Activated naive CD8-positive, alpha-beta T cell treated with anti-CD3 and anti-CD28 coated beads, Interleukin-2, amount 10 ng/mL, durations not matched to agents 7 days and 5 days (primary cell): ENCODE measurements at regions not wholly inside any gene's neighbourhood (a gene's known extent, or its start where the extent isn't known, plus 50 kb on each side); places are given as distances from the start of the nearest gene placed in this dataset.
A peak's percentile ranks its signal among the peaks of the same experiment; 100 is the strongest.

Experiments used
- ATAC-seq: fragments of 150-1000 bp; cut with Tn5 transposase; one replicate; pipeline ENCODE4 v1.10.0; 2021; ENCODE audit warnings: low read depth, moderate library complexity
- POLR2A ChIA-PET: fragments of 350-600 bp; sonication (Branson Sonifier 250); formaldehyde crosslinking; loops from one replicate; lab custom pipeline; 2021; ENCODE audit warnings: antibody characterized with exemption; lab: Charles Lee
- DNase-seq: peaks from one replicate; pipeline ENCODE4 v3.0.0; 2021
- H3K27ac Mint-ChIP-seq: one replicate; pipeline ENCODE4 v1.8.0; 2022; ENCODE audit warnings: mild to moderate bottlenecking, mixed read lengths
- H3K27me3 Mint-ChIP-seq: one replicate; pipeline ENCODE4 v1.8.0; 2022; ENCODE audit warnings: mild to moderate bottlenecking, moderate library complexity, mixed read lengths
- H3K36me3 Mint-ChIP-seq: one replicate; pipeline ENCODE4 v1.8.0; 2021; ENCODE audit warnings: mild to moderate bottlenecking, mixed read lengths
- H3K4me1 Mint-ChIP-seq: one replicate; pipeline ENCODE4 v1.8.0; 2021; ENCODE audit warnings: mixed read lengths
- H3K4me3 Mint-ChIP-seq: one replicate; pipeline ENCODE4 v1.8.0; 2022; ENCODE audit warnings: mild to moderate bottlenecking, moderate library complexity, mixed read lengths
- H3K9me3 Mint-ChIP-seq: one replicate; pipeline ENCODE4 v1.8.0; 2021; ENCODE audit warnings: mixed read lengths

- no peak for DNase-seq
- H3K27me3 Mint-ChIP-seq: peaks cover 2% of the 10 kb centered on the region
- POLR2A ChIA-PET: no interaction called here
- no peaks in the 10 kb centered on the region for H3K36me3 Mint-ChIP-seq
- no peak for ATAC-seq
- H3K27ac Mint-ChIP-seq: no peak overlapping the region
- H3K4me3 Mint-ChIP-seq: no peak overlapping the region
- H3K9me3 Mint-ChIP-seq: no peaks in the 10 kb centered on the region
- peaks cover 1% of the 10 kb centered on the region for H3K4me1 Mint-ChIP-seq
These were observed 75.6 kb upstream of the BCL11B start for GRCh38 chr14:99347561-99347960.

- DNase-seq (no peak), ATAC-seq (no peak)
- POLR2A ChIA-PET: no interaction called here
- Mint-ChIP-seq H3K36me3 (no peaks in the 10 kb centered on the region), H3K4me1 (no peaks in the 10 kb centered on the region), H3K4me3 (no peak overlapping the region), H3K27me3 (peaks cover 2% of the 10 kb centered on the region), H3K27ac (no peak overlapping the region), H3K9me3 (no peaks in the 10 kb centered on the region)
These were observed 74.6 kb upstream of the BCL11B start for GRCh38 chr14:99346470-99347080.

- H3K4me3 Mint-ChIP-seq: no peak overlapping the region
- H3K4me1 Mint-ChIP-seq: no peaks in the 10 kb centered on the region
- no peak overlapping the region for H3K27ac Mint-ChIP-seq
- H3K27me3 Mint-ChIP-seq: peaks cover 5% of the 10 kb centered on the region
- ATAC-seq (no peak), DNase-seq (no peak)
- no peaks in the 10 kb centered on the region for H3K36me3 Mint-ChIP-seq
- POLR2A ChIA-PET: no interaction called here
- H3K9me3 Mint-ChIP-seq: no peaks in the 10 kb centered on the region
These were observed 73.5 kb upstream of the BCL11B start for GRCh38 chr14:99345472-99345871.

GRCh38 chr14:99344051-99344758 lies 72.2 kb upstream of the BCL11B start:
- H3K4me1 Mint-ChIP-seq: no peaks in the 10 kb centered on the region
- no peaks in the 10 kb centered on the region for H3K36me3 Mint-ChIP-seq
- no peak overlapping the region for H3K4me3 Mint-ChIP-seq
- H3K27me3 Mint-ChIP-seq: peaks cover 14% of the 10 kb centered on the region
- no peak for ATAC-seq
- DNase-seq: no peak
- POLR2A ChIA-PET: no interaction called here
- no peaks in the 10 kb centered on the region for H3K9me3 Mint-ChIP-seq
- H3K27ac Mint-ChIP-seq: no peak overlapping the region

GRCh38 chr14:99342906-99343305 lies 70.9 kb upstream of the BCL11B start:
- POLR2A ChIA-PET: no interaction called here
- no peak for ATAC-seq
- Mint-ChIP-seq H3K27me3 (peaks cover 26% of the 10 kb centered on the region), H3K9me3 (no peaks in the 10 kb centered on the region), H3K27ac (no peak overlapping the region), H3K36me3 (no peaks in the 10 kb centered on the region), H3K4me1 (no peaks in the 10 kb centered on the region), H3K4me3 (no peak overlapping the region)
- no peak for DNase-seq

- H3K4me1 Mint-ChIP-seq: no peaks in the 10 kb centered on the region
- DNase-seq (no peak), ATAC-seq (no peak)
- POLR2A ChIA-PET: no interaction called here
- H3K27ac Mint-ChIP-seq: no peak overlapping the region
- no peaks in the 10 kb centered on the region for H3K36me3 Mint-ChIP-seq
- peaks cover 27% of the 10 kb centered on the region for H3K27me3 Mint-ChIP-seq
- H3K9me3 Mint-ChIP-seq: no peaks in the 10 kb centered on the region
- no peak overlapping the region for H3K4me3 Mint-ChIP-seq
These were observed 70.2 kb upstream of the BCL11B start for GRCh38 chr14:99342204-99342603.

GRCh38 chr14:99339551-99339950 lies 67.6 kb upstream of the BCL11B start:
- ATAC-seq: no peak
- no peak overlapping the region for H3K27ac Mint-ChIP-seq
- POLR2A ChIA-PET: no interaction called here

GRCh38 chr14:99338313-99338712 lies 66.3 kb upstream of the BCL11B start:
- Mint-ChIP-seq H3K9me3 (no peaks in the 10 kb centered on the region), H3K4me3 (no peak overlapping the region), H3K36me3 (no peaks in the 10 kb centered on the region), H3K27ac (no peak overlapping the region), H3K27me3 (peaks cover 40% of the 10 kb centered on the region), H3K4me1 (no peaks in the 10 kb centered on the region)
- no peak for ATAC-seq
- POLR2A ChIA-PET: no interaction called here
- no peak for DNase-seq

More at GRCh38 chr14:99339551-99339950, 67.6 kb upstream of the BCL11B start:
- no peaks in the 10 kb centered on the region for H3K4me1 Mint-ChIP-seq
- no peaks in the 10 kb centered on the region for H3K9me3 Mint-ChIP-seq
- H3K27me3 Mint-ChIP-seq: peaks cover 40% of the 10 kb centered on the region
- H3K36me3 Mint-ChIP-seq: no peaks in the 10 kb centered on the region
- DNase-seq: no peak
- H3K4me3 Mint-ChIP-seq: no peak overlapping the region

- no peak overlapping the region for H3K27ac Mint-ChIP-seq
- POLR2A ChIA-PET: no interaction called here
- H3K27me3 Mint-ChIP-seq: peaks cover 29% of the 10 kb centered on the region
- no peak overlapping the region for H3K4me3 Mint-ChIP-seq
- H3K4me1 Mint-ChIP-seq: no peaks in the 10 kb centered on the region
- no peaks in the 10 kb centered on the region for H3K9me3 Mint-ChIP-seq
- no peaks in the 10 kb centered on the region for H3K36me3 Mint-ChIP-seq
- no peak for DNase-seq
- no peak for ATAC-seq
These were observed 62.0 kb upstream of the BCL11B start for GRCh38 chr14:99333841-99334635.

- Mint-ChIP-seq H3K36me3 (no peaks in the 10 kb centered on the region), H3K4me1 (no peaks in the 10 kb centered on the region), H3K27ac (no peak overlapping the region), H3K9me3 (no peaks in the 10 kb centered on the region), H3K4me3 (no peak overlapping the region), H3K27me3 (peaks cover 21% of the 10 kb centered on the region)
- ATAC-seq (no peak), DNase-seq (no peak)
- POLR2A ChIA-PET: no interaction called here
These were observed 61.2 kb upstream of the BCL11B start for GRCh38 chr14:99333214-99333613.

GRCh38 chr14:99331811-99332210 lies 59.8 kb upstream of the BCL11B start:
- no peak overlapping the region for H3K4me3 Mint-ChIP-seq
- H3K27me3 Mint-ChIP-seq: peaks cover 12% of the 10 kb centered on the region
- no peaks in the 10 kb centered on the region for H3K4me1 Mint-ChIP-seq
- POLR2A ChIA-PET: no interaction called here
- no peaks in the 10 kb centered on the region for H3K9me3 Mint-ChIP-seq
- H3K27ac Mint-ChIP-seq: no peak overlapping the region
- no peak for DNase-seq
- H3K36me3 Mint-ChIP-seq: no peaks in the 10 kb centered on the region
- ATAC-seq: no peak

GRCh38 chr14:99330316-99331240 lies 58.6 kb upstream of the BCL11B start:
- Mint-ChIP-seq H3K27ac (no peak overlapping the region), H3K27me3 (peaks cover 11% of the 10 kb centered on the region), H3K36me3 (no peaks in the 10 kb centered on the region), H3K9me3 (no peaks in the 10 kb centered on the region), H3K4me3 (no peak overlapping the region), H3K4me1 (no peaks in the 10 kb centered on the region)
- no peak for ATAC-seq
- POLR2A ChIA-PET: no interaction called here
- peak; percentile 20 for DNase-seq

GRCh38 chr14:99329711-99330315 lies 57.8 kb upstream of the BCL11B start:
- no peak for DNase-seq
- POLR2A ChIA-PET: no interaction called here
- H3K4me3 Mint-ChIP-seq: no peak overlapping the region

More at GRCh38 chr14:99329711-99330315, 57.8 kb upstream of the BCL11B start:
- H3K27me3 Mint-ChIP-seq: peaks cover 4% of the 10 kb centered on the region
- no peak for ATAC-seq
- H3K4me1 Mint-ChIP-seq: no peaks in the 10 kb centered on the region
- no peaks in the 10 kb centered on the region for H3K9me3 Mint-ChIP-seq
- H3K27ac Mint-ChIP-seq: no peak overlapping the region
- H3K36me3 Mint-ChIP-seq: no peaks in the 10 kb centered on the region
